Esophagus muscularis mucosa (tissue), 4 donors: ENCODE measurements at regions not wholly inside any gene's neighbourhood (a gene's known extent, or its start where the extent isn't known, plus 50 kb on each side); places are given as distances from the start of the nearest gene placed in this dataset.

Experiments
- DNase-seq: peaks from one replicate; pipeline ENCODE4 v3.0.0-alpha.2; 2017; ENCODE audit errors: extremely low spot score
- H3K27ac ChIP-seq, 4 donors: fragments of 200-600 bp; sonication (generic); replicated peaks in 1 of 4; 1 replicate in 3 of 4; 2 replicates in 1 of 4; pipeline ENCODE4 v1.5.1; 2016 to 2019; ENCODE audit warnings: mild to moderate bottlenecking in 1 of 4
- H3K27me3 ChIP-seq, 4 donors: fragments of 200-600 bp; sonication (generic); one replicate each; pipeline versions ENCODE4 v1.5.1 to v1.6.0; 2016 to 2019
- H3K36me3 ChIP-seq, 4 donors: fragments of 200-600 bp; sonication (generic); one replicate each; pipeline ENCODE4 v1.5.1; 2016 to 2019
- H3K4me1 ChIP-seq, 4 donors: fragments of 200-600 bp; sonication (generic); one replicate each; pipeline ENCODE4 v1.5.1; 2016 to 2019
- H3K4me3 ChIP-seq, 4 donors: fragments of 200-600 bp; sonication (generic); 1 replicate in 2 of 4; 2 replicates in 2 of 4; pipeline ENCODE4 v1.5.1; 2016 to 2019; ENCODE audit warnings: mild to moderate bottlenecking in 4 of 4, moderate library complexity in 1 of 4
- H3K9me3 ChIP-seq, 4 donors: fragments of 200-600 bp; sonication (generic); 1 replicate in 3 of 4; 2 replicates in 1 of 4; pipeline ENCODE4 v1.5.1; 2016 to 2019
- CTCF ChIP-seq, 3 experiments: fragments of 200-600 bp in 2 of 3; fragments of 450-650 bp in 1 of 3; sonication (generic) in 2 of 3; IDR thresholded peaks; one replicate each; pipeline ENCODE4 v1.5.1; 2017 to 2019; ENCODE audit warnings: antibody characterized with exemption in 3 of 3, mild to moderate bottlenecking in 2 of 3, moderate library complexity in 1 of 3
- EP300 ChIP-seq: sonication (generic); formaldehyde crosslinking; IDR thresholded peaks from one replicate; pipeline ENCODE4 v1.6.1; 2017; ENCODE audit warnings: antibody characterized with exemption
- POLR2A ChIP-seq: fragments of 450-650 bp; IDR thresholded peaks from one replicate; pipeline ENCODE4 v1.6.1; 2017; ENCODE audit warnings: antibody characterized with exemption, moderate library complexity, mild to moderate bottlenecking, low read depth
- POLR2AphosphoS5 ChIP-seq, 2 donors: sonication (generic); formaldehyde crosslinking; IDR thresholded peaks; one replicate each; pipeline ENCODE4 v1.6.1; 2017; ENCODE audit warnings: antibody characterized with exemption in 2 of 2
- WGBS: methylation state at CpG from one replicate; pipeline ENCODE4 v1.1.5; 2018; 5-methylcytosine and 5-hydroxymethylcytosine counted together
- intact Hi-C: fragments of 100-400 bp; cut with DNase I; formaldehyde crosslinking; loops from one replicate; pipeline ENCODE4 v1.15.1; 2023

GRCh38 chr6:76867182-76867581 lies 596.1 kb downstream of the HTR1B start:
- Histone ChIP-seq H3K9me3 (no peaks in the 10 kb centered on the region), H3K36me3 (no peaks in the 10 kb centered on the region), H3K4me3 (no peak overlapping the region), H3K27ac (no peak overlapping the region), H3K4me1 (no peaks in the 10 kb centered on the region), H3K27me3 (no peaks in the 10 kb centered on the region)
- TF ChIP-seq POLR2A: no peak
- no peak for TF ChIP-seq POLR2AphosphoS5 (IDR thresholded peaks at IDR 0.05)
- no peak for TF ChIP-seq EP300
- TF ChIP-seq CTCF (IDR thresholded peaks at IDR 0.05): no peak
- WGBS: 62% methylated on average over 3 of the region's 3 CpGs
- intact Hi-C loops: no loop called here
- no peak for DNase-seq

GRCh38 chr6:76866091-76866915 lies 597.0 kb downstream of the HTR1B start:
- no peaks in the 10 kb centered on the region for H3K27me3 ChIP-seq
- intact Hi-C loops: no loop called here
- H3K27ac ChIP-seq: no peak overlapping the region
- no peaks in the 10 kb centered on the region for H3K9me3 ChIP-seq
- WGBS: 52% methylated on average over 5 of the region's 5 CpGs
- H3K4me1 ChIP-seq: no peaks in the 10 kb centered on the region
- TF ChIP-seq EP300 (no peak), CTCF (IDR thresholded peaks at IDR 0.05) (no peak), POLR2AphosphoS5 (IDR thresholded peaks at IDR 0.05) (no peak), POLR2A (no peak)
- H3K4me3 ChIP-seq: no peak overlapping the region
- H3K36me3 ChIP-seq: no peaks in the 10 kb centered on the region
- DNase-seq: no peak

- intact Hi-C loops: no loop called here
- no peak for DNase-seq
- no peaks in the 10 kb centered on the region for H3K4me1 ChIP-seq
- H3K27me3 ChIP-seq: no peaks in the 10 kb centered on the region
- no peak for TF ChIP-seq POLR2AphosphoS5 (IDR thresholded peaks at IDR 0.05)
- no peak for TF ChIP-seq EP300
- TF ChIP-seq CTCF (IDR thresholded peaks at IDR 0.05): no peak
- no peak for TF ChIP-seq POLR2A
- H3K9me3 ChIP-seq: no peaks in the 10 kb centered on the region
- WGBS: 0% methylated on average over 1 of the region's 1 CpG
- no peak overlapping the region for H3K4me3 ChIP-seq
- H3K36me3 ChIP-seq: no peaks in the 10 kb centered on the region
- H3K27ac ChIP-seq: no peak overlapping the region
Measured at GRCh38 chr6:76862936-76863335, 600.4 kb downstream of the HTR1B start.

GRCh38 chr6:76861403-76861802 lies 601.9 kb downstream of the HTR1B start:
- H3K9me3 ChIP-seq: no peaks in the 10 kb centered on the region
- no peaks in the 10 kb centered on the region for H3K27me3 ChIP-seq
- TF ChIP-seq EP300 (no peak), POLR2A (no peak), CTCF (IDR thresholded peaks at IDR 0.05) (no peak), POLR2AphosphoS5 (IDR thresholded peaks at IDR 0.05) (no peak)
- WGBS: 56% methylated on average over 2 of the region's 2 CpGs
- H3K36me3 ChIP-seq: no peaks in the 10 kb centered on the region
- H3K4me1 ChIP-seq: no peaks in the 10 kb centered on the region
- no peak overlapping the region for H3K4me3 ChIP-seq
- DNase-seq: no peak
- no peak overlapping the region for H3K27ac ChIP-seq
- intact Hi-C loops: no loop called here

GRCh38 chr6:76856065-76856464 lies 607.2 kb downstream of the HTR1B start:
- Histone ChIP-seq H3K36me3 (no peaks in the 10 kb centered on the region), H3K9me3 (no peaks in the 10 kb centered on the region), H3K27me3 (no peaks in the 10 kb centered on the region), H3K4me3 (no peak overlapping the region), H3K27ac (no peak overlapping the region), H3K4me1 (no peaks in the 10 kb centered on the region)
- DNase-seq: no peak
- intact Hi-C loops: no loop called here
- TF ChIP-seq POLR2AphosphoS5 (IDR thresholded peaks at IDR 0.05) (no peak), CTCF (IDR thresholded peaks at IDR 0.05) (no peak), EP300 (no peak), POLR2A (no peak)
- WGBS: 90% methylated on average over 5 of the region's 5 CpGs
